ENCODE measurements at regions not wholly inside any gene's neighbourhood (a gene's known extent, or its start where the extent isn't known, plus 50 kb on each side); places are given as distances from the start of the nearest gene placed in this dataset.

DNA sequence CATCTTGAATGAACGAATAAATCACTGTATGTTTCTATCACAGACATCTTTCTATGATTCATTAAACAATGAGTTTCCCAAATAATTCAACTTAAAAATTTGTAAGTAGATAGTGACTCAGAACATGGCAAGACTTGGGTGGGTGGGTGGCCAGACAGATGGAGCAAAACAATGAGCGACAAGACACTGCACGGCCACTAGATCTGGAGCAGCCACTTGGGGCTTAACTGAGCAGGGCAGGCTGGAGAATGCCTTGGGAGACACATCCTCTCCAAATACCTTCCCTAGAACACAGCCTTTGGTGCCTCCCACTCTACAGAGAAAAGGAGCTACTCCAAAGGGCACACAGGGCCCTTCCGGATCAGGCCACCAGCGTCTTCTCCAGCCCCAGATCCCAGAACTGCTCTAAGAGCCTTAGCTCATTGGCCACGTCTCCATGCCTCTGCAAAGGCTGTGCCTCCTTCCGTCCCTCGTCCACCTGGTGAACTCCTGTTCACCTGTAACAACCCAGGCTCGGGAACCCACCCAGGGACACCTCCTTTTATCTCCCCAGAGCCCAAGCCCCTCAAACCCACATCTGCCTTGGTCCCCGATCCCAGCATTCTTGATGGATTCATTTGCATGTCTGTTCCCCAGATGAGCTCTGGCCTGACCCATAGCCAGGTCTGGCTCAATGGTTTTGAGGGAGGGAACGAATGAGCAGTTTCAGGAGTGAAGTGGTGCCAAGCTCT lies 134.9 kb upstream of the IQSEC1 start:
- DNase-seq: no peak

DNA sequence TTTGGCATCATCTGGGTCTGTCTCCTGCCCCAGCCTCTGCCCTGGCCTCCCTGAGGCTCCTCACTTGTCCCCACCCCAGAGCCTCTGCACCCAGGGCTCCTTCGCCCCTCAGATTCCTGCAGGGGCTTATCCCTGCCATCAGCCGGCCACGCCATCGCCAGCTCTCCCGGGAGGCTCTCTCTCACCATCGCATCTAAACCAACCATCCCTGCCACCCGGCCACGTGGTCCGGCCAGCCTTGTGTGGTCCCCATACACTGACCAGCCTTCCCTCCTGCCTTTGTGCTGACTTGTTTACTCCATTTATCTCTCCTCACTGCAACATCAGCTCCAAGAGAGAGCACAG lies 134.3 kb upstream of the IQSEC1 start:
- DNase-seq: no peak

DNA sequence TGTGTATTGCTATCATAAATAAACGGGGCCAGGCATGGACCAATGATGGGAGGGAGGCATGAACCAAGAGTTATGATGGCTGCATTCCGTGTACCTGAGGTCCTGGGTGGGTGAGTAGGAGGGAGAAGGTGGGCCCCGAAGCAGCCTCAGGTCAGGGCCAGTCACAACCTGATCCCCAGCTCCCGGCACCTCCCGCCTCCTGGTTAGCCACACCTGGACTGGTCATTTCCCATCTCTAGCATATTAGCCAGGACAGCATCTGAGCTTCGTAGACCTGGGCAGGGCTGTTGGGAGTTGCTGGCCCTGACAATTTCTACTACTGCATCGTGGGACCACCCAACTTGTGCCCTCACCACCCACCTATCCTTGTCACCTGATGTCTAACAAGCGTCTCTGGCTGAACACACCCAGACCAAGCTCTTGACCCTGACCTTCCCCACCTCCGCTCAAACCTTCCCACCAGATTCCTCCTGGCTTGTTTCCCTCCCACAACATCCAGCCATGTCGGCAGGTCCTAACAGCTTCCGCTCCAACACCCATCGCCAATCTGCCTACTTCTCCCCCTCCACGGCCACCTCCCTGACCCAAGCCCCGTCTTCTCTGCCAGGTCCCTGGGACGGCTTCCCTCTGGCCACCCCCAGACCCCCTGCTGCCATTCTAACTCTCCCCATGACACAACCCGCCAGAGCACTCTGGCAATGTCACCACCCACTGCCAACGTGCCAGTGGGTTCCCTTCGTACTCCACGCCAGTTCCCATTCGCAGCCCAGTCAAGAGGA lies 133.8 kb upstream of the IQSEC1 start:
- DNase-seq: no peak

DNA sequence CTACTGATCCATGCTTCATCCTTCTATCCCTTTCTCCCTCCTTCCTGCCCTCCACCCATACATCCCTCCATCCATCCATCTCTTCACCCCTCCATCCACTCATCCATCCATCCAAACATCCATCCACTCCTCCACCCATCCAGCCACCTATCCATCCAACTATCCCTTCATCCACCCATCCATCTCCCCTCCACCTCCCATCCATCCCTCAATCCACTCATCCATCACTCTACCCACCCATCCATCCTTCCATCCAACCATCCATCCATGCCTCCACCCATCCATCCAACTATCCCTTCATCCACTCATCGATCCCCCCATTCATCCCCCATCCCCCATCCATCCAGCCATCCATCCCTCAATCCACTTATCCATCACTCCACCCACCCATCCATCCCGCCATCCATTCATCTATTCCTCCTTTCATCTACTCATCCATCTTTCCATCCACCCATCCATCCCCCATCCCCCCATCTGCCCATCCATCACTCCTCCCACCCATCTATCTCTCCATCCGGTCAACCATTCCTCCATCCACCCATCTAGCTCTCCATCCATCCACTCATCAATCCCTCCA lies 132.4 kb upstream of the IQSEC1 start:
- no peak for DNase-seq

DNA sequence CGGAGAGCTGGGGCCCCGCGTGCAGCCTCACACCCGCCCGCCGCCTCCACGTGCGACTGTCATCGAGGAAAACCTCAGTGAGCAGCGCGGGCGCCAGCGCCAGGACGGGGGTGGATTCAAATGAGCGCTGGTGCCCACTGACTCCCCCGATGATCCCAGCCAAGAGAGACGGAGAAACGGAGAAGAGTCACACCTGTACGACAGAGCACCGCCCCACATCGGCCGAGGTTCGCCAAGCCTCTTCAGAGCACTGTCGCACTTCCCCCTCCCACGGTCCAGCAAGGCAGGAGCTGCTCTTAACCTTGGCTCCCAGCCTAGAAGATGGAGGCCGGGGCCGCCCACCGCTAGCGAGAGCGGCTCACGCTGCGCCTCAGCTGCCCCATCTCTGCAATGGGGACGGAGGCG lies 130.9 kb upstream of the IQSEC1 start:
- no peak for DNase-seq

DNA sequence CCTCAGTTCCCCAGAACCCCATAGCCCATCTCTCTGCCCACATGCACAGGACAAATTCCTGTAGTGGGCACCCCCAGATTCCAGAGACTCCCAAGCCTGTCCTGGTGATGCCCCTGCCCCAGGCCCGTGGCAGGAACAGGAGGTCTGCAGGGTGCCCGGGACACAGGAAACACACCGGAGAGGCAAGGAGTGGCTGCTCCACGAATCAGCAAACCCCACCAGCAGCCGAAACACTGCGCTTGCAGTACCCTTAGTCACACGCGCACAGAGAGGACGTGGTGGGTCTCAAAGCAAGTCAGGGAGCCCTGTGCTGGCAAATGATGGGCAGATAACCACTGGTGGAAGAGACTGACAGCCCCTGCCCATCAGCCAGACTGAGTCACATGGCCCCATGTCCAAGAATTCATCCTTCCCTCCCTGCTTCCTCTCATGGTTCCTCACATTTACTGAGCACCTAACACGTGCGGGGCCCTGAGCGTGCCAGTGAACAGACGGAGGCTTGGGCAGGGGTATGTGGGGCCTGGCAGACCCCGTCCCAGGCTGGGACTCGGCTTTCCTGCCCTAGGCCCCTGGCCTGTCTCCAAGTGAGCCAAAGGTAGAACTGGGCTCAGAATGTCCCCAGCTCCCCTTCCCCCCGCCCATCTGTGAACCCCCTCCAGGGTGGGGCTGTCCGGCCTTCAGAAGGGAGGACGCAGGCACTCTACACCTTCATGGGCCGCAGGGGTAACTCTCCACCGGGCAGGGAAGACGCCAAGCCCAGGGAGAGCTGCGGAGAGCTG lies 130.4 kb upstream of the IQSEC1 start:
- no peak for DNase-seq

DNA sequence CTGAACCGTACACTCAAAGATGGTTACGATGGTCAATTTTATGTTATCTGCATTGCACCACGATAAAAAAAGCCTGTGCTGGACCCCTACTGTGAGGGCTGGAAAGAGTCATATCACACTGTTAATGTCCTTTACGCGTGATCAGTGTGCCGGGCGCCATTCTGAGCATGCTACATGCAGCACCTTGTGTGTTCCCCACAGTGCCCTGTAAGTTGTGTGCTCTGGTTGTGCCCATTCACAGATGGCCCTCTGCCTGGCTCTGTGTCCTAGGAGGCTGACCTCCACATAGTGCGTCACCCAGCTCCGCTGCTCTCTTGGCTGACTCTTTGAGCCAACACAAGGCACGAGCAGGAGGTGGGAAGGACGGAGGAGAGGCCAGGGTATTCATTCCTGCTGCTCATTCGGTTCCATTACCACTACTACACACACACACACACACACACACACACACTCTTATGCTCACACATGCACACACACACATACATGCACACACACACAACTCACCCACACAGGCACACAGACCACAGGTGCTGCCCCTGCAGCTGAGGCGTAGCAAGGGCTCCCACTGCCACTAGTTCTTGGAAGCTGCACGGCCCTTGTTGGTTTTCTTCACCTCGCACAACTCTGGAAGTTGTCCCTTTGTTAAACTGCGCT lies 129.6 kb upstream of the IQSEC1 start:
- DNase-seq: no peak

DNA sequence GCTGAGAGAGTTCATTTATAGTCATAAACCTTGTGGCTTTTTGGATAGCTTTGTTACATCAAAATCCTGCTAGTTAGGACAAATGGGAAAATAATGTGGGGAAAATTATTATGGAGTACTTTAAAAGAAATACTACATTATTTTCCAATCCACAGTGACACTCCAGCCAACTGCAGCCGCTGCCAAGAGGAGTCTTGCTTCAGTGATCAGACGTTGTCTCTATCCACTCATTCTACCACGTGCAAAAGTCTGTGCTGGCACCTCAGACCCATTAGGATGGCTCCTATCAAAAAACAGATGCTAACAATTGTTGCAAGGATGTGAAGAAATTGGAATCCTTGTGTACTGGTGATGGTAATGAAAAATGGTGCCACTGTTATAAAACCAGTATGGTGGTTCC lies 128.6 kb upstream of the IQSEC1 start:
- DNase-seq: no peak

DNA sequence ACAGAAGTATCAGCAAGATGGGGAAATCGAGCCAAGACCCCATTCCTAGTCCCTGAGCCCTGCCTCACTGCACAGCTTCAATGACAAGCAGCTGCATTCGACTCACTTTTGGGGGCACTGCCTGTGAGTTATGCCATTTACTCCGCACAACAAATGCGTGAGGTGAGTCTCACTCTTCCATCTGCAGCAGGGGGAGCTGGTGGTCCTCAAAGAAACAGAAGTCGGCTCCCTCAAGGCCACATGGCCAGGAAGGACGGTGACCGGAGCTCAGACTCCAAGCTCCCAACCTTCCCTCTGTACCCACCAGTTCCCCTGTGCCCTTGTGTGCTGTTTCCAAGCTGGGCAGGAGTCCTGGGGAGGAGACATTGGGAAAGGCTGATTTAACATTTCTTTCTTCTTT lies 127.7 kb upstream of the IQSEC1 start:
- DNase-seq: no peak

DNA sequence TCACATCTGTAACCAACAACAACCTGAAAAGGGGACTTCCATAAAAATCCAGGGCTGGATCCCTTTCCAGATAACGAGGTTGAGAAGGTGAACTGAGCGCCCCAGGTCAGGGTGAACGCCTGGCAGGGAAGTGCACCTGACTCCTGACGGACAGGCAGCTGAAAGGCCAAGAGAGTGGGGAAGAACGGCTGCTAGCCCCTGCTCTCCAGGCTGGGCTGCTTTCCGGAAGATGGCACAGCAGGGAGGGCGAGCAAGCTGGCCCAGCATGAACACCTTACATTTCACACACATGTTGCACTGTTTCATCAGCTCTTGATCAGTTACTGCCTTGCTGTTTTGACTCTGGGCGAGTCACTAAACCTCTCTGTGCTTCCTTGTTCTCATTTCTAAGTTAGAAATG lies 127.2 kb upstream of the IQSEC1 start:
- DNase-seq: no peak

DNA sequence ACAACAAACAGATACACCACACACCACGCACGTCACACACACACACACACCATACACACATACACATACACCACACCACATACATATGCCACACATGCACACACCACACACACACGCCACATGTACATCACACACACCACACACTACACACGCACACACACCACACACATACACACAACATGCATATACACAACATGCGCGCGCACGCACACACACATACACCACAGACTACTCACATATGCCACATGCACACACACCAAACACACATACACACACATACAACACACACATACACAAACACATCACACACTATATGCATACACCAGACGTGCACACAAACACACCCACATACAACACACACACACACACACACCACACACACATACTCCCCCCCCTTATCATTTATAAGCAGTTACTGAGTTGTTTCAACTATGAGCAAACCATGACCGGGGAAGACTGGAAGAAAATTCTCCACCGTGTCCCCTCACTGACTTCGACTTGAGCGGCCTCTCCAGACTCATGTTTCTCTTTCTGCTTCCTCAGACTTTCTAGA lies 126.7 kb upstream of the IQSEC1 start:
- no peak for DNase-seq

DNA sequence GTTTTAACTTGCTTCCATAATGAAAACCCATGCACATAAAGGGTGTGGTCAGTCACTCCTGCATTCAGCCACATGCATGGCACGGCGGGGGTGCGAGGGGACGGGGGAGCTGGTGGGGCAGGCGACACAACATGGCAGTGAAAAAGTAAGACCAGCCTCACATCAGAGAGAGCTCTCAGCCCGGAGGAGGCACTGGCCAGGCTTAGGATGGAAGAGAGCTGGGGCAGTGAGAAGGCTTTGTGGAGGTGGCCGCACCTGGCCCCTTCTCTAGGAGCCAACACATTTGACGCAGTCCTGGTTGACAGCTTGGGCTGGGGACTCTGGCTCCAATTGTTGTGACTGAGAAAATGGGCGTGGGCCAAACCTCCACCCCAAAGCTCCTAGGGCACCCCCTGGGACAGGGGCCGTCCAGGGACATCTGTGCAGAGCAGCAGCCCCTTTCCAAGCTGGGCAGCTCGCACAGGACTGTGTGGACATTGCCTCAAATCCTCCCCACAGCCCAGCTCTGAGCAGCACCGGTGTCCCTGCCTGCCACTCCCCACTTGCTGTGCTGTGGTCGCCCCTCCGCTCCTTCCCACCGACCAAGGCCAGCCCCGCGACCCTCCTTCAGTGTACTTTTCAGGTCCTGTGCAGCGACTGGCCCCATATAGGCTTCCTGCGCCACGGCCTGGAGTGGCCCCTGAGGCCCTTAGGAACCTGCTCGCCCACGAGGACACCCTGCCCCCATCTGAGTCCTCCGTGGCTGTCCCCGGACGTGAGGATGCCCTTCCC lies 126.0 kb upstream of the IQSEC1 start:
- DNase-seq: no peak

DNA sequence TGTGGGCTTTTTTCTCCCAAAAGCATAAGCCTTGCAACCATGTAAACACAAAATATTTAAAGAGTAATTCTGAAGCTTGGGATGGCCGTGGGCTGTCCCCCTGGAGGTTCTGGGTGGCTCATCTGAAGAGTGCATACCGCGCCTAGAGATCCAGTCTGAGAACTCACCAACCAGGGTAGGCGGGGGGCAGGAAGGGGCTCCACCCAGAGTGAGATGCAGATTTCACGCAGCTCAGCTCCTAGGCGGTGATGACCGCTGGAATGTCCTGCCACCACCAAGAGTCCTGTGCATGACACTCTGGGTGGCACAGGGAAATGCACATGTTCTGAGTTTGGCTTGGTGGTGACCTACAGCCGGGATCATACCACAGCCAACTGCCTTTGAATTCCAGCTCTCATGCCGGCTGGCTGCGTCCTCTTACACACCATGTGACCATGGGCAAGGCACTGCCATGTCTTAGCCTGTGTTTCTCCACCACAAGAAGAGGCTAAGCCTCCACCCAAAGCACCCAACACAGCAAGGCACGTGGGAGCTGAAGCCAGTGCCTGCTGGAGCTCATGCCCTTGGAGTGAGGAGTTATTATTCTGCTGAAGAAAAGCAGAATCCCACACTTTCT lies 125.1 kb upstream of the IQSEC1 start:
- DNase-seq: no peak

DNA sequence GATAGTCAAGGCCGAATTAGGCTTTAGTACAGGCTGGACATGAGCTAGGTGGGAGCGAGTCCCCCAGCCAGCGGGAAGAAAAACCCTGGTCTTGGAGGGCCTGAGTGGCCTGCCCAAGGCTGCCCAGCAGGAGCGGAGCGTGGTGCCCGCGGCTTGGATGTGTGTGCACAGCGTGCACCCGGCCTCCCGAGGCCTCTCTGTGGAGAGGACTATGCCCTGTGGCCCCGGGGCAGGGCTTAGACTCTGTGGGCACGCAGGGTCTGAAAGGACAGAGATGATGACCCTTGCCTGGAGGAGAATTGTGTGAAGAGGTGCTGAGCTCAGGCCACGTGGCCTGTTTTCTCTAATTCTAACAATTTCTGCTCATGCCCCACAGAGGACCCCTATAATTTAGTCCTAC lies 124.6 kb upstream of the IQSEC1 start:
- DNase-seq: no peak

DNA sequence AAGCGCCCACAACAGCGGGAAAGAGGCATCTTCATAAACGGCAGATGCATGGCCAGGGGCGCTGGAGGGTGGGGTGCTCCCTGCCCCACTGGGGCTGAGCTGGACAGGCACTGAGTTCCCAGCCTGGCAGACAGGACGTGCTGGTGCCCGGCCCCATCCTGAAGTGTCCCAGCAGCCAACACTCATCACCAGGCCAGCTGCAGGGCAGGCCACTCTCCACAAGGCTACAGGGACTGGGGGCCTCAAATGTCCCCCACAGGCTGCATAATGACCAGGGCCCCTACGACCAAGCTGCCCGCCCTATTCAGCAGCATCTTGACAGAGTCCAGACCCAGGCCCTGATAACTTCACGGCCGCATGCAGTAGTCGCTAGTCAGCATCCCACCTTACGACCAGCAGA lies 124.1 kb upstream of the IQSEC1 start:
- DNase-seq: no peak

DNA sequence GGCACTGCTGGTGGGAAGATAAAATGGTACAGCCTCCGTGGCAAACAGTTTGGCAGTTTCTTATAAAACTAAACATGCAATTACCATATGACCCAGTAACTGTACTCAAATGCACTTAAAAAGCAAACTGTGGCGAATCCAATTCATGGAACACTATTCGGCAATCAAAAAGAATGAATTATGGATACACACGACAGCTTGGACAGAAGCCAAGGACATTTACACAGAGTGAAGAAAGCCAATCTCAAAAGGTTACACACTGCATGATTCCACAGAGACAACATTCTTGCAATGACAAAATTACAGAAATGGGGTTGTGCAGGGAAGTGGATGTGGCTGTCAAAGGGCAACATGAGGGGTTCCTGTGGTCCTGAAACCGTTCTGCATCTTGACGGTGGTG lies 122.1 kb upstream of the IQSEC1 start:
- DNase-seq: no peak

DNA sequence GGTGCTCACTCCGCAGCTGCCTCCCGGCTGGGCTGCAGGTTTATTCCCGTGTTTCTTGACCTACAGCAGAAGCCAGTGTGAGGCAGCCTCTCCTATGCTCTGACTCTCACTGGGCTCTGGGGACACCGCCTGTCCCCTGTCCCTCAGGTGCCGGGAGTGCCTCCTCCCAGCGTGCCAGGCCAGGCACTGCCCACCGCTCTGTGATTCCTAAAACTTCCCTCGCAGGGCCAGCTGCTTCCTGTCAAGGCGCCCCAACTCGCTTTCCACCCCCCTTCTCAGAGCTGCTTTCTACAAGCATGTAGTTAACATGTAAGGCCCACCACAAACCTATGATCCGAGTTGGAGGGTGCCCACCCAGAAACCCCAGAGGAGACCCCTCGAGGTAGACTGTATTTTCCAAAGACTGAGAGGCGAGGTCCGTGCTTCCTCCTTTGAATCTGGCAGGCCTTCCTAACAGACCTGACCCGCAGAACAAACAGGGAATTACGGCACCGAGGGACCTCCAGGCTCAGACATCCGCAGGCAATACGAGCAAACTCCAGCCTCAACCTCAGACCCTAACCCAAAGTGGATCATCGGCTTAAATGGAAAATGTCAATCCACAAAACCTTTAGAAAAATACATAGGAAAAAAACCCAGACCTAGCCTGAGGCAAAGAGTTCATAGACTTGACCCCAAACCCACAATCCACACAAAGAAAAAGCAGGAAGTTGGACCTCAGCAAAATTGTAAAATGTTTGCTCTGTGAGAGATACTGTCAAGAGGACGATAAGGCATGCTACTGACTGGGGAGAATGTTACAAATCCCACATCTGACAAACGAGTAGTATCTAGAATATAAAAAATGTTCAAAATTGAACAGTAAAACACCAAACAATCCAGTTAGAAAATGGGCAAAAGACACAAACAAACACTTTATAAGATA lies 121.3 kb upstream of the IQSEC1 start:
- DNase-seq: no peak

DNA sequence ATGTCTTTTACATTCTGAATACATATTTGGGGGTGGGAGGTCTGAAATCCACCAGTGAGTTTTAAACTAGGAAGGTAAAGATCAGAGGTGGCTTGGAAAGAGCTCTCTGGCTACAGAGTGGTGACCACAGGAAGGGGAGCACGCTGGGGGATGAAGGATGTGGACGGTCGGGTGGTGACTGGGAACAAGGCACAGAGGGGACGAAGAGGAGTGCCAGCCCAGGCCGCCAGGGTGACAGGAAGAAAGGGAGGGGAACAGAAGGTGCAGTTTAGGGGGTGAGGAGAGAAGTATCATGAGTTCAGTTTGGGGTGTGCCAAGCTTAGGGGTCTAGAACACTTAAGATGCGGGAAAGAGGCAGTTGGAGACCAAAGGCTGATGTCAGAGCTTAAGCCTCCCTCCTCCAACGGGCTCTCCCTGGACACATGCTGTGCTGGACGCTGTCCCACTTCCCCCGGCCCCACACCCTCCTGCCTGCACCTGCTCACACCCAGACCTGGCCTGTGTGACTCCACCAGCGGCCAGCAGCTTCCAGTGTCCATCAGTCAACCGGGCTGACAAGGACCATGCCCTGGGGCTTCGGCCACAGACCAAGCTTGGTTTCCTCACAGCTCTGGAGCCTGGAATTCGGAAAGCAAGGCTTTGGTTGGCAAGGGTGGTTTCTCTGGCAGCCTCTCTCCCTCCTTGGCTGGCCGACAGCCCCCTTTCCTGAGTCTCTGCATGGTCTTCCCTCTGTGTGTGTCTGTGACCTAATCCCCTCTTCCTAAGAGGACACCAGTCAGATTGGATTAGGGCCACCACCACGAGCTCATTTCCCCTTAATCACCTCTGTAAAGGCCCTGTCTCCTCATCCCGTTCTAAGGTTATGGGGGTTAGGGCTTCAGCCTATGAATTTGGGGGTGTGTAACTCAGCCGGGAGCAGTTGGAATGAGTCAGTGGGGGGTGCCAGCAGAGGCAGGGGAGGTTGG lies 120.4 kb upstream of the IQSEC1 start:
- DNase-seq: no peak

All from fibroblast of skin of right quadriceps (primary cell).